DOHH2 (cell line): ENCODE measurements at regions not wholly inside any gene's neighbourhood (a gene's known extent, or its start where the extent isn't known, plus 50 kb on each side); places are given as distances from the start of the nearest gene placed in this dataset.

Experiments used
- H3F3A ChIP-seq: fragments of 200-600 bp; sonication (generic), shearing (Covaris generic); 2 replicates; pipeline ENCODE4 v1.6.0; 2016; ENCODE audit warnings: antibody characterized with exemption, mild to moderate bottlenecking; ENCODE audit not compliant: control insufficient read depth, insufficient read depth
- H3K27ac ChIP-seq: fragments of 200-600 bp; sonication (generic); 2 replicates; pipeline ENCODE4 v1.5.1; 2014; ENCODE audit warnings: low read depth, mild to moderate bottlenecking, low read length, moderate library complexity
- H3K27me3 ChIP-seq: fragments of 200-600 bp; sonication (generic); 2 replicates; pipeline ENCODE4 v1.6.1; 2014; ENCODE audit warnings: mild to moderate bottlenecking, low read length, mixed read lengths; ENCODE audit not compliant: control insufficient read depth
- H3K36me3 ChIP-seq: fragments of 200-600 bp; sonication (generic); 2 replicates; pipeline ENCODE4 v1.6.1; 2014; ENCODE audit warnings: mild to moderate bottlenecking, low read length, moderate library complexity, mixed read lengths; ENCODE audit not compliant: control insufficient read depth
- H3K4me1 ChIP-seq: fragments of 200-600 bp; sonication (generic); 2 replicates; pipeline ENCODE4 v1.6.1; 2014; ENCODE audit warnings: mild to moderate bottlenecking, low read length, mixed read lengths; ENCODE audit not compliant: control insufficient read depth
- H3K4me2 ChIP-seq: fragments of 200-600 bp; sonication (generic); 2 replicates; pipeline ENCODE4 v1.6.0; 2014; ENCODE audit warnings: mild to moderate bottlenecking, low read length, moderate library complexity
- H3K4me3 ChIP-seq: fragments of 200-600 bp; sonication (generic); 2 replicates; pipeline ENCODE4 v1.5.1; 2014; ENCODE audit warnings: mild to moderate bottlenecking, low read length, mixed read lengths
- H3K79me2 ChIP-seq: fragments of 200-600 bp; sonication (generic); 2 replicates; pipeline ENCODE4 v1.6.1; 2014; ENCODE audit warnings: mild to moderate bottlenecking, low read length, mixed read lengths; ENCODE audit not compliant: control insufficient read depth
- H3K9me2 ChIP-seq: fragments of 200-600 bp; sonication (generic); replicated peaks from 2 replicates; pipeline ENCODE4 v1.6.1; 2014; ENCODE audit warnings: mild to moderate bottlenecking, low read length, mixed read lengths; ENCODE audit not compliant: control insufficient read depth
- H3K9me3 ChIP-seq: fragments of 200-600 bp; sonication (generic); 2 replicates; pipeline ENCODE4 v1.6.1; 2014; ENCODE audit warnings: antibody characterized with exemption, low read length, mixed read lengths; ENCODE audit not compliant: control insufficient read depth, insufficient read depth
- H4K20me1 ChIP-seq: fragments of 200-600 bp; sonication (generic); 2 replicates; pipeline ENCODE4 v1.6.0; 2014; ENCODE audit warnings: low read depth, mild to moderate bottlenecking, antibody characterized with exemption, low read length, moderate library complexity; ENCODE audit not compliant: control insufficient read depth, insufficient read depth
- EZH2phosphoT487 ChIP-seq: fragments of 200-600 bp; sonication (generic); IDR thresholded peaks from 2 replicates; pipeline ENCODE4 v1.6.1; 2017; ENCODE audit warnings: borderline replicate concordance, mild to moderate bottlenecking, antibody characterized with exemption, low read length, moderate library complexity, mixed read lengths
- TF ChIP-seq, protein P1 (sequence below): fragments of 200-600 bp; sonication (generic); IDR thresholded peaks from one replicate; pipeline ENCODE4 v1.5.1; 2014; ENCODE audit warnings: antibody characterized with exemption, mild to moderate bottlenecking, low read depth, low read length; ENCODE audit not compliant: poor library complexity, severe bottlenecking

DNA sequence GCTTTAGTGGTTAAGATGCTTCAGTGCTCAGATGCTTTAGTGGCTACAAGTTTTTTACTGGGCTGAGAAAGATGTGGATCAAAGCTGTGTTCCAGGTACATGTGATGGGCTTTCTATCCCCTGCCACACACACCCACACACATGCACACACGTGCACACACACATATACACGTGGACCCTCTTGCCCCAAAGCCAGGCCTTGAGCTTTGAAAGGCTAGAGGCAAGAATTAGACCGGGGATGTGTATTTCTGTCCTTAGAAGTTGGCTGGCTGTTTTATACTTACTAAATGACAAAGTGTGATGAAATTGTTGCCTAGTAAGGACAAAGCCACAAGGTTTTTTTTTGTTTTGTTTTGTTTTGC, 376.5 kb downstream of the C12orf75 start:
- Histone ChIP-seq H3K36me3 (no peaks in the 10 kb centered on the region), H3F3A (no peaks in the 10 kb centered on the region), H3K9me3 (no peaks in the 10 kb centered on the region), H3K4me2 (no peak overlapping the region), H3K4me1 (peaks cover 6% of the 10 kb centered on the region), H3K4me3 (no peak overlapping the region), H3K27ac (no peak overlapping the region), H3K9me2 (no peaks in the 10 kb centered on the region), H3K27me3 (no peaks in the 10 kb centered on the region), H3K79me2 (no peaks in the 10 kb centered on the region), H4K20me1 (no peaks in the 10 kb centered on the region)
- TF ChIP-seq, protein P1, sequence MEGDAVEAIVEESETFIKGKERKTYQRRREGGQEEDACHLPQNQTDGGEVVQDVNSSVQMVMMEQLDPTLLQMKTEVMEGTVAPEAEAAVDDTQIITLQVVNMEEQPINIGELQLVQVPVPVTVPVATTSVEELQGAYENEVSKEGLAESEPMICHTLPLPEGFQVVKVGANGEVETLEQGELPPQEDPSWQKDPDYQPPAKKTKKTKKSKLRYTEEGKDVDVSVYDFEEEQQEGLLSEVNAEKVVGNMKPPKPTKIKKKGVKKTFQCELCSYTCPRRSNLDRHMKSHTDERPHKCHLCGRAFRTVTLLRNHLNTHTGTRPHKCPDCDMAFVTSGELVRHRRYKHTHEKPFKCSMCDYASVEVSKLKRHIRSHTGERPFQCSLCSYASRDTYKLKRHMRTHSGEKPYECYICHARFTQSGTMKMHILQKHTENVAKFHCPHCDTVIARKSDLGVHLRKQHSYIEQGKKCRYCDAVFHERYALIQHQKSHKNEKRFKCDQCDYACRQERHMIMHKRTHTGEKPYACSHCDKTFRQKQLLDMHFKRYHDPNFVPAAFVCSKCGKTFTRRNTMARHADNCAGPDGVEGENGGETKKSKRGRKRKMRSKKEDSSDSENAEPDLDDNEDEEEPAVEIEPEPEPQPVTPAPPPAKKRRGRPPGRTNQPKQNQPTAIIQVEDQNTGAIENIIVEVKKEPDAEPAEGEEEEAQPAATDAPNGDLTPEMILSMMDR, result no peak
- no peak for TF ChIP-seq EZH2phosphoT487

DNA sequence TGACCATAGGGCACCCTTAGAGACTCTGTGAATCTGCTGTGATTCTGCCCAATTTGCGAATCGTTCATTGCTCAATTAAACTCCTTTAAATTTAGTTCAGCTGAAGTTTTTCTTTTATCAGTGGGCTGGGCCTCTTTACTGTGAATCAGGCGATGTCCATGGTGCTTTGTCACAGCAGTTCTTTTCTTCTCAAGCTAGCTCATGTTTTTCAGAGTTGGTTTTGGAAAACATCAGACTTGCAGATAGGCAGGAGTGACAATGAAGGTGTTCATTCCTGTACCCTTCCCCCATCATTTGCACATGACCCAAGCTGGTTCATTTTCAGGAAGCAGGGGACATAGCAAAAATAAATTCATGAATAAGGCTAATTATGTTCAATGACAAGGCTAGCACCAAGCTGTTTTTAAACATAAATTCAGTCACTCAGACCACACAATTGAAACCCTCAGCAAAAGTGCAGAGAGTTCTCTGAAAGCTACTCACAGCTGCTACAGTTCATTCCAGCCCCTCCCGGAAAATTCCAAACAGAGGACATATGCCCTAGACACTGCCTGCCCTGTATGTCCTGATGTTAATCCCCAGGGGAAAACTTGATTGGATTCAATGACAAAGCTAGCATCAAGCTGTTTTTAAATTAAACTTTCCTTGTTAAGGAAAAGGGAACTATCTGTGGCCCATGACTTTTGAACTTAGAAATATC, 383.3 kb downstream of the C12orf75 start:
- H3K4me2 ChIP-seq, result no peak overlapping the region
- H3K9me3 ChIP-seq, result no peaks in the 10 kb centered on the region
- no peaks in the 10 kb centered on the region for H3K27me3 ChIP-seq
- peaks cover 7% of the 10 kb centered on the region for H3K4me1 ChIP-seq
- no peaks in the 10 kb centered on the region for H3K79me2 ChIP-seq
- H4K20me1 ChIP-seq, result no peaks in the 10 kb centered on the region
- H3K9me2 ChIP-seq, result no peaks in the 10 kb centered on the region
- H3K27ac ChIP-seq, result no peak overlapping the region
- TF ChIP-seq, protein P1, result no peak
- TF ChIP-seq EZH2phosphoT487, result no peak
- no peaks in the 10 kb centered on the region for H3K36me3 ChIP-seq
- H3F3A ChIP-seq, result no peaks in the 10 kb centered on the region
- H3K4me3 ChIP-seq, result no peak overlapping the region

DNA sequence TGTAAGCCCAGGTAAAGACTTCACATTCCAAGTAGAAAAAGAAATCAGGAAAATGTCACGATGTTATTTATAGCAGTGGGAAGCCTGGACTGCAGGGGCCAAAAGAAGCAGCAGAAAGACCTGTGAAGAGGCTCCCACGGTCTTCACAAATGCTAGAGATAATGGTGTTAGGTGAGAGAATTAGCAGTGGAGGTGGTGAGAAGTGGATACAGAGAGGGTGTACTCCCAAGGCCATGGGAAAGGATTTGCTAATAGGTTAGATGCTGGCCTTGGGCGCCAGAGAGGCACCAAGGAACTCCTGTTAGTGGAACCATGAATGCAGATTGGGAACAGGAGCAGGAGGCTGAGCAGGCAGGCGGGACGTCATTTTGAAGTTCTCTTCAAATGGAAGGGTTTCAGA, 386.1 kb downstream of the C12orf75 start:
- no peaks in the 10 kb centered on the region for H4K20me1 ChIP-seq
- no peak overlapping the region for H3K27ac ChIP-seq
- H3K4me1 ChIP-seq, result peaks cover 14% of the 10 kb centered on the region
- no peaks in the 10 kb centered on the region for H3K27me3 ChIP-seq
- no peak for TF ChIP-seq EZH2phosphoT487
- TF ChIP-seq, protein P1, result no peak
- no peak overlapping the region for H3K4me2 ChIP-seq
- no peaks in the 10 kb centered on the region for H3F3A ChIP-seq
- no peaks in the 10 kb centered on the region for H3K79me2 ChIP-seq
- H3K4me3 ChIP-seq, result no peak overlapping the region
- no peaks in the 10 kb centered on the region for H3K9me3 ChIP-seq
- H3K9me2 ChIP-seq, result no peaks in the 10 kb centered on the region
- H3K36me3 ChIP-seq, result no peaks in the 10 kb centered on the region
